Keratinocyte (primary cell): ENCODE measurements at regions not wholly inside any gene's neighbourhood (a gene's known extent, or its start where the extent isn't known, plus 50 kb on each side); places are given as distances from the start of the nearest gene placed in this dataset.

ENCODE experiments used
- DNase-seq: peaks from one replicate; pipeline ENCODE4 v3.0.0-alpha.2; 2011; ENCODE audit warnings: low read depth, missing footprints, low spot score
- FAIRE-seq: peaks from 2 replicates; lab custom pipeline; 2011; peaks lifted over from hg19 to GRCh38; lab: Jason Lieb, UNC
- H2AFZ ChIP-seq: 2 replicates; pipeline ENCODE4 v1.6.0; 2012; ENCODE audit warnings: low read length, control low read depth, inconsistent platforms; ENCODE audit not compliant: control insufficient read depth
- H3K27ac ChIP-seq: 2 replicates; pipeline ENCODE4 v1.5.1; 2011; ENCODE audit warnings: low read length; ENCODE audit not compliant: control insufficient read depth, insufficient read depth
- H3K27me3 ChIP-seq: 3 replicates; pipeline ENCODE4 v1.6.0; 2011; ENCODE audit warnings: low read length; ENCODE audit not compliant: control insufficient read depth, insufficient read depth; ENCODE audit errors: extremely low read depth
- H3K36me3 ChIP-seq, 2 experiments: 2 replicates in 1 of 2; 3 replicates in 1 of 2; pipeline ENCODE4 v1.5.1; 2011; ENCODE audit warnings: low read length in 2 of 2, mild to moderate bottlenecking in 1 of 2; ENCODE audit not compliant: control insufficient read depth in 2 of 2, insufficient read depth in 2 of 2; ENCODE audit errors: extremely low read depth in 1 of 2
- H3K4me1 ChIP-seq: 3 replicates; pipeline ENCODE4 v1.5.1; 2011; ENCODE audit warnings: low read length; ENCODE audit not compliant: control insufficient read depth, insufficient read depth; ENCODE audit errors: extremely low read depth
- H3K4me2 ChIP-seq: 3 replicates; pipeline ENCODE4 v1.6.0; 2011; ENCODE audit warnings: low read depth, low read length; ENCODE audit not compliant: control insufficient read depth, insufficient read depth; ENCODE audit errors: extremely low read depth
- H3K4me3 ChIP-seq, 3 experiments: fragments of 200-600 bp in 1 of 3; sonication (generic) in 1 of 3; 2 replicates in 2 of 3; 3 replicates in 1 of 3; pipeline ENCODE4 v1.5.1; 2011 to 2016; ENCODE audit warnings: low read length in 3 of 3, mild to moderate bottlenecking in 3 of 3, control low read depth in 2 of 3, inconsistent platforms in 1 of 3, low read depth in 1 of 3, mixed read lengths in 1 of 3, mixed run types in 1 of 3, moderate library complexity in 1 of 3; ENCODE audit not compliant: control insufficient read depth in 2 of 3, insufficient read depth in 2 of 3; ENCODE audit errors: extremely low read depth in 1 of 3
- H3K79me2 ChIP-seq: 2 replicates; pipeline ENCODE4 v1.6.0; 2012; ENCODE audit warnings: low read length; ENCODE audit not compliant: control insufficient read depth, insufficient read depth
- H3K9ac ChIP-seq: 3 replicates; pipeline ENCODE4 v1.6.0; 2011; ENCODE audit warnings: low read length; ENCODE audit not compliant: control insufficient read depth, insufficient read depth; ENCODE audit errors: extremely low read depth
- H3K9me1 ChIP-seq: 3 replicates; pipeline ENCODE4 v1.6.0; 2011; ENCODE audit warnings: low read length; ENCODE audit not compliant: control insufficient read depth, insufficient read depth; ENCODE audit errors: extremely low read depth
- H3K9me3 ChIP-seq: 2 replicates; pipeline ENCODE4 v1.5.1; 2012; ENCODE audit warnings: low read depth, low read length; ENCODE audit not compliant: control insufficient read depth
- H4K20me1 ChIP-seq: 3 replicates; pipeline ENCODE4 v1.6.0; 2011; ENCODE audit warnings: low read length; ENCODE audit not compliant: control insufficient read depth, insufficient read depth; ENCODE audit errors: extremely low read depth
- EZH2 ChIP-seq: IDR thresholded peaks from one replicate; pipeline ENCODE4 v1.6.1; 2012; ENCODE audit warnings: inconsistent platforms, mild to moderate bottlenecking, low read length, moderate library complexity
- dilution Hi-C: fragments of 300-500 bp; cut with MboI; formaldehyde crosslinking; loops from one replicate; pipeline ENCODE4 v1.7.0; 2020; ENCODE audit warnings: low sequenced_read_pairs; ENCODE audit not compliant: extremely low pct_ligation_motif_present
- TF ChIP-seq, protein P1 (sequence below), 3 experiments: IDR thresholded peaks in 1 of 3; conservative IDR thresholded peaks in 1 of 3; optimal IDR thresholded peaks in 1 of 3; 2 replicates in 2 of 3; 3 replicates in 1 of 3; pipeline versions ENCODE3 to v1.5.1; 2011; ENCODE audit warnings: low read length in 3 of 3, mild to moderate bottlenecking in 3 of 3, moderate library complexity in 2 of 3, control low read depth in 1 of 3, inconsistent platforms in 1 of 3; ENCODE audit not compliant: insufficient read depth in 2 of 3; ENCODE audit errors: extremely low read depth in 1 of 3

DNA sequence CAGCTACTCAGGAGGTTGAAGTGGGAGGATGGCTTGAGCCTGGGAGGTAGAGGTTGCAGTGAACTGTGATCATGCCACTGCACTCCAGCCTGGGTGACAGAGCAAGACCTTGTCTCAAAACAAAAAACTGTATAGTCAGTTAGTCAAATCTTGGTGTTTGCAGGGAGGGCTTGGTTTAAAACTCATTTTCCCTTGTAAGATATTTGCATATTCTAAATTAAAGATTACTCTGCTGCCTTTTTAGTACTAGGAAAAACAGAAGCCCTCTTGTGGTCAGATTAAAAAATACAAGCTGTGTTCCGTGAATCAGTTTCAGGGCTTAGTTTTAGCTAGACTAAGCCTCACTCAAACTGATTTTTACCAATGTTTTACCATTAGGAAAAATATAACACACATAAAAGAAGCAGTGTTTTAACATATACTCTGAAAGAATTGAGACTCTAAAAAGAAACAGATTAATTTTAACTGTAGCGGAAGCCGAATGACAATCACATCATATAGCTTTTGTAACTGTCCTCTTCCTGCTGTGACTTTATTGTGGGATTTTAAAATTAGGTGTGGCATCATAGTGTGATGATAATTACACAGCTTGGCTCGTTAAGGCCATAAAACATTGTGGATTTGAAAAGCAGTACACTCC, 84.9 kb upstream of the BASP1 start:
- no peak for DNase-seq
- Histone ChIP-seq H3K4me3 (no peak overlapping the region), H3K4me1 (peaks cover 11% of the 10 kb centered on the region), H4K20me1 (no peaks in the 10 kb centered on the region), H2AFZ (no peak overlapping the region), H3K4me2 (no peak overlapping the region), H3K9ac (no peak overlapping the region), H3K27me3 (no peaks in the 10 kb centered on the region), H3K79me2 (no peaks in the 10 kb centered on the region), H3K9me3 (no peaks in the 10 kb centered on the region), H3K27ac (no peak overlapping the region), H3K36me3 (no peaks in the 10 kb centered on the region), H3K9me1 (no peaks in the 10 kb centered on the region)
- FAIRE-seq = no peak
- dilution Hi-C loops = no loop called here
- TF ChIP-seq, protein P1, sequence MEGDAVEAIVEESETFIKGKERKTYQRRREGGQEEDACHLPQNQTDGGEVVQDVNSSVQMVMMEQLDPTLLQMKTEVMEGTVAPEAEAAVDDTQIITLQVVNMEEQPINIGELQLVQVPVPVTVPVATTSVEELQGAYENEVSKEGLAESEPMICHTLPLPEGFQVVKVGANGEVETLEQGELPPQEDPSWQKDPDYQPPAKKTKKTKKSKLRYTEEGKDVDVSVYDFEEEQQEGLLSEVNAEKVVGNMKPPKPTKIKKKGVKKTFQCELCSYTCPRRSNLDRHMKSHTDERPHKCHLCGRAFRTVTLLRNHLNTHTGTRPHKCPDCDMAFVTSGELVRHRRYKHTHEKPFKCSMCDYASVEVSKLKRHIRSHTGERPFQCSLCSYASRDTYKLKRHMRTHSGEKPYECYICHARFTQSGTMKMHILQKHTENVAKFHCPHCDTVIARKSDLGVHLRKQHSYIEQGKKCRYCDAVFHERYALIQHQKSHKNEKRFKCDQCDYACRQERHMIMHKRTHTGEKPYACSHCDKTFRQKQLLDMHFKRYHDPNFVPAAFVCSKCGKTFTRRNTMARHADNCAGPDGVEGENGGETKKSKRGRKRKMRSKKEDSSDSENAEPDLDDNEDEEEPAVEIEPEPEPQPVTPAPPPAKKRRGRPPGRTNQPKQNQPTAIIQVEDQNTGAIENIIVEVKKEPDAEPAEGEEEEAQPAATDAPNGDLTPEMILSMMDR (optimal IDR thresholded peaks at IDR 0.05 in 1 of 3, IDR thresholded peaks at IDR 0.05 in 1 of 3, conservative IDR thresholded peaks at IDR 0.05 in 1 of 3; ENCODE audit: extremely low read depth in 1 of 3, insufficient read depth in 2 of 3, low read length in 3 of 3) = peak in 2 of 3 experiments; percentile 42 to 51
- no peak for TF ChIP-seq EZH2

DNA sequence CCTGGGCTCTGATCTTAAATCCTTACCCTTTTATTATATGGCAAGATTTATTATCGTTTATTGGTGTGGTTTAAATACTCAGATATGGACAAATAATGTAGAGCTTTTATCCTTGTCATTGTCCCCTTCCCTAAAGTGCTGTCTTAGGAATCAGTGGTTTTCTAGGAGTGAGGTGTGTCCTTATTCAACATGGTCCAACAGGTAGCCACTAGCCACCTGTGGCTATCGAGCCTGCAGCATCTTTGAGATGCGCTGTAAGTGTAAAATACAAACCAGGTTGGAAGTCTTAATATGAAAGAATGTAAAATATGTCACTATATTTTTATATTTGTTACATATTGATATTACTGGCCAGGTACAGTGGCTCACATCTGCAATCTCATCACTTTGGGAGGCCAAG, 82.4 kb upstream of the BASP1 start:
- no peaks in the 10 kb centered on the region for H4K20me1 ChIP-seq
- FAIRE-seq = no peak
- dilution Hi-C loops = no loop called here

More for the DNA sequence above, 82.4 kb upstream of the BASP1 start:
- Histone ChIP-seq H3K79me2 (no peaks in the 10 kb centered on the region), H2AFZ (no peak overlapping the region), H3K9me1 (no peaks in the 10 kb centered on the region), H3K27ac (no peak overlapping the region), H3K4me3 (no peak overlapping the region), H3K4me2 (no peak overlapping the region), H3K9me3 (no peaks in the 10 kb centered on the region), H3K4me1 (no peaks in the 10 kb centered on the region), H3K9ac (no peak overlapping the region), H3K27me3 (no peaks in the 10 kb centered on the region), H3K36me3 (no peaks in the 10 kb centered on the region)
- TF ChIP-seq, protein P1 (optimal IDR thresholded peaks at IDR 0.05 in 1 of 3, IDR thresholded peaks at IDR 0.05 in 1 of 3, conservative IDR thresholded peaks at IDR 0.05 in 1 of 3; ENCODE audit: extremely low read depth in 1 of 3, insufficient read depth in 2 of 3, low read length in 3 of 3) = no peak
- TF ChIP-seq EZH2 = no peak
- DNase-seq = no peak
